ENCODE measurements at regions not wholly inside any gene's neighbourhood (a gene's known extent, or its start where the extent isn't known, plus 50 kb on each side); places are given as distances from the start of the nearest gene placed in this dataset.
A peak's percentile ranks its signal among the peaks of the same experiment; 100 is the strongest.
"Not testable (repeated sequence)": the region's sequence is repeated elsewhere in the genome, so short reads cannot be mapped to it uniquely, and the experiment has no call there.

DNA sequence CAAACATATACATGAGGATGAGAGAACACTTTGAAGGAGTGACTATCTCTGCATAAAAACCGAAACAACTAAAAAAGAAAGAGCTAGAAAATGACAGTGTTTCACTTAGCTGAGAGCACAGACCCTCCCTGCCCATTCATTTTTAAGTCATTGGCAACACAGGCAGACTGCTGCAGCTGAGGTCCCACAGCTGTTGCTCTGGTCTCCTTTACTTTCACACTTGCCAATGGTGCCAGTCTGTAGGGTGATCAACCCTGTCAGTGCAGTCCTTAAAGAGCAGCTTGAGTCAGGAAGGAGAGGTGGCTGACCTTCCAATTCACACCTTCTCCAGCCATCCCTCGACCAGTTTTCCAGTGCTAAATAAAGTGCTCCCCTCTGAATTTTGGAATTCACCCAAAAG is 508.3 kb upstream of the CCNG1 start:
- H3K4me3 Mint-ChIP-seq = no peak overlapping the region
- no peak overlapping the region for H3K27ac ChIP-seq (ENCODE audit: insufficient read depth, low read length, poor library complexity, severe bottlenecking)
- H3K27me3 Mint-ChIP-seq = no peaks in the 10 kb centered on the region
- no peak for DNase-seq
- H3K4me3 ChIP-seq (ENCODE audit: low read depth, low read length) = no peak overlapping the region
- H3K27me3 ChIP-seq (ENCODE audit: control insufficient read depth, insufficient read depth, low read length) = no peaks in the 10 kb centered on the region
- H3K9me3 Mint-ChIP-seq = peaks cover 0 to 43% (median 6%) of the 10 kb centered on the region in 7 donors
- no peaks in the 10 kb centered on the region for H3K4me1 ChIP-seq (ENCODE audit: control insufficient read depth, insufficient read depth, low read length, poor library complexity, severe bottlenecking)
- H3K9me3 ChIP-seq (ENCODE audit: control insufficient read depth in 2 of 2, low read length in 2 of 2) = peaks cover 0 to 7% of the 10 kb centered on the region in 2 experiments
- H3K27ac Mint-ChIP-seq = no peak overlapping the region
- no peaks in the 10 kb centered on the region for H3K36me3 Mint-ChIP-seq
- H3K4me1 Mint-ChIP-seq = no peaks in the 10 kb centered on the region
- no peak for ATAC-seq (ENCODE audit: low read depth in 2 of 2)
- H3K36me3 ChIP-seq (ENCODE audit: control insufficient read depth, insufficient read depth, low read length) = no peaks in the 10 kb centered on the region

DNA sequence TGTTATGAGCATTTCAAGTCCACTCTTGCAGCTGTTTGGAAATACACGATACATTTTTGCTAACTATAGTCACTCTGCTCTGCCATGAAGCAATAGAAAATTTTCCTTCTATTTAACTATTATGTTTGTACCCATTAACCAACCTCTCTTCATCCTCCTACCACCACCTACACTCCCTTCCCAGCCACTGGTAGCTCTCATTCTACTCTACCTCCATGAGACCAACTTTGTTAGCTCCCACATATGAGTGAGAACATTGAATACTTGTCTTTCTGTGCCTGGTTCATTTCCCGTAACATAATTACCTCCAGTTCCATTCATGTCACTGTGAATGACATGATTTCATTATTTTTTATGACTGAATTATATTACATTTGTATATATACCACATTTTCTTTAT is 505.9 kb upstream of the CCNG1 start:
- no peak for ATAC-seq (ENCODE audit: low read depth in 2 of 2)
- Mint-ChIP-seq H3K27ac (no peak overlapping the region), H3K4me3 (no peak overlapping the region), H3K36me3 (no peaks in the 10 kb centered on the region), H3K27me3 (no peaks in the 10 kb centered on the region), H3K4me1 (no peaks in the 10 kb centered on the region), H3K9me3 (peaks cover 4 to 53% (median 10%) of the 10 kb centered on the region in 7 donors)
- H3K4me1 ChIP-seq (ENCODE audit: control insufficient read depth, insufficient read depth, low read length, poor library complexity, severe bottlenecking) = no peaks in the 10 kb centered on the region
- H3K27ac ChIP-seq (ENCODE audit: insufficient read depth, low read length, poor library complexity, severe bottlenecking) = no peak overlapping the region
- no peak for DNase-seq
- no peak overlapping the region for H3K4me3 ChIP-seq (ENCODE audit: low read depth, low read length)
- no peaks in the 10 kb centered on the region for H3K36me3 ChIP-seq (ENCODE audit: control insufficient read depth, insufficient read depth, low read length)
- peaks cover 0 to 17% of the 10 kb centered on the region in 2 experiments for H3K9me3 ChIP-seq (ENCODE audit: control insufficient read depth in 2 of 2, low read length in 2 of 2)
- no peaks in the 10 kb centered on the region for H3K27me3 ChIP-seq (ENCODE audit: control insufficient read depth, insufficient read depth, low read length)

DNA sequence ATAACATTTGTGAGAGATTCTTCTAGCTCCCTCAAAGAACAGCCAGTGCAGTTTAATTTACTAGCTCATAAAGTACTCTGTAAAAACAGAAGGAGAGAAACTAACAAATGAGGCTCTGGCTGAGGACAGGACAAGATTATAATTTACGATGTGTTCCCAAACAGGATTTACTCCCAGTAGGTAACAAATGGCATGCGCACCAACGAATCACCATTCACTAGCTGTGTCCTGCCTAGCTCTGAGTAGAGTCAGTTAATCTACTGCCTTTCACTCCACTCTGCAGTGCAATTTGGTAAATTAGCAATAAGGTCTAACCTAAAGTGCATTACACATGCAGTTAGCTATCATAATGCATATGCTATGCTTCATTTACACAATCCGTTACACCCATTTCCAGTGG is 497.4 kb upstream of the CCNG1 start:
- no peaks in the 10 kb centered on the region for H3K36me3 ChIP-seq (ENCODE audit: control insufficient read depth, insufficient read depth, low read length)
- Mint-ChIP-seq H3K9me3 (peaks cover under 1 to 19% (median 5%) of the 10 kb centered on the region in 7 donors), H3K4me1 (no peaks in the 10 kb centered on the region), H3K27ac (no peak overlapping the region), H3K27me3 (no peaks in the 10 kb centered on the region), H3K36me3 (no peaks in the 10 kb centered on the region), H3K4me3 (no peak overlapping the region)
- ATAC-seq (ENCODE audit: low read depth in 2 of 2) = no peak
- H3K4me3 ChIP-seq (ENCODE audit: low read depth, low read length) = no peak overlapping the region
- H3K4me1 ChIP-seq (ENCODE audit: control insufficient read depth, insufficient read depth, low read length, poor library complexity, severe bottlenecking) = no peaks in the 10 kb centered on the region
- H3K27me3 ChIP-seq (ENCODE audit: control insufficient read depth, insufficient read depth, low read length) = no peaks in the 10 kb centered on the region
- no peak overlapping the region for H3K27ac ChIP-seq (ENCODE audit: insufficient read depth, low read length, poor library complexity, severe bottlenecking)
- peaks cover 0 to 6% of the 10 kb centered on the region in 2 experiments for H3K9me3 ChIP-seq (ENCODE audit: control insufficient read depth in 2 of 2, low read length in 2 of 2)
- no peak for DNase-seq

DNA sequence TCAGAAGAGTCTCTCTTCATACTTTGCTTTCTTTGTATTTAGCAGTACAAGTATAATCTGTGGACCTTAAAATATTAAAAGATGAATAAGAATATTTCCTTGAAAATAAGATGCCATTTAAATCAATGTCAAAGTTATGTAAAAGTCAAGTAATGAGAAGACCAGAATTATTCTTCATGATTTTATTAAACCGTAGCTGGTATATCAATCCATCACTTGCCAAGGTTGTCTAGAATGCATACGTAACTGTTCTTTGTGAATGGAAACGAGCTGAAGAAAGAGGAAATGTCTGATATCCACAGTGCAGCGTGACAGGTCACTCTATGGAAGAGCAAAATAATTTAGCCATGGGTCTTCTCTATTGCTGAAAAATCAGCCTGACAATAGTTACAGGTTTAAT is 488.7 kb upstream of the CCNG1 start:
- DNase-seq (no peak), ATAC-seq (ENCODE audit: low read depth in 2 of 2) (no peak)
- H3K4me1 Mint-ChIP-seq = no peaks in the 10 kb centered on the region
- H3K27ac Mint-ChIP-seq = no peak overlapping the region
- Histone ChIP-seq H3K9me3 (ENCODE audit: control insufficient read depth in 2 of 2, low read length in 2 of 2) (no peaks in the 10 kb centered on the region), H3K4me1 (ENCODE audit: control insufficient read depth, insufficient read depth, low read length, poor library complexity, severe bottlenecking) (no peaks in the 10 kb centered on the region), H3K27me3 (ENCODE audit: control insufficient read depth, insufficient read depth, low read length) (no peaks in the 10 kb centered on the region), H3K27ac (ENCODE audit: insufficient read depth, low read length, poor library complexity, severe bottlenecking) (no peak overlapping the region), H3K4me3 (ENCODE audit: low read depth, low read length) (no peak overlapping the region), H3K36me3 (ENCODE audit: control insufficient read depth, insufficient read depth, low read length) (no peaks in the 10 kb centered on the region)
- H3K4me3 Mint-ChIP-seq = no peak overlapping the region
- no peaks in the 10 kb centered on the region for H3K36me3 Mint-ChIP-seq
- H3K27me3 Mint-ChIP-seq = no peaks in the 10 kb centered on the region
- H3K9me3 Mint-ChIP-seq = peaks cover 0 to 17% (median 2%) of the 10 kb centered on the region in 7 donors

DNA sequence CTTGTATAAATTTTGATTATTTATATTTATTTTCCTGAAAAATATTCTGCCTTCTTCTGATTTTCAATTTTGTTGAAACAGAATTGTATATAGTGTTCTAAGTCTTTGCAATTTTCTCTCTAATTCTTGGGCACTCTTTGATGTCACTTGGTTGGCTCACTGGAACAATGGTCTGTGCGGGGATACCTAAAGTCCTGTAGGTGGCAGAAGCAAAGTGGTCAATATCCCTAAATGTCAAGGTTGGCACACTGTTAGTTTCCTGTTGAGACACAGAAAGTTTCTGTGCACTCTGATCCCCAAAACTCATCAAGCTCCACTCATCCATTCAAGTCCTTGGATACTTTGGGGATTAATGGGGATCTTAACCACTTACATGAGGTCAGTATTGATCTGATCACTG is 480.8 kb upstream of the CCNG1 start:
- Histone ChIP-seq H3K4me3 (ENCODE audit: low read depth, low read length) (no peak overlapping the region), H3K27me3 (ENCODE audit: control insufficient read depth, insufficient read depth, low read length) (no peaks in the 10 kb centered on the region), H3K9me3 (ENCODE audit: control insufficient read depth in 2 of 2, low read length in 2 of 2) (no peaks in the 10 kb centered on the region), H3K4me1 (ENCODE audit: control insufficient read depth, insufficient read depth, low read length, poor library complexity, severe bottlenecking) (no peaks in the 10 kb centered on the region), H3K27ac (ENCODE audit: insufficient read depth, low read length, poor library complexity, severe bottlenecking) (no peak overlapping the region), H3K36me3 (ENCODE audit: control insufficient read depth, insufficient read depth, low read length) (no peaks in the 10 kb centered on the region)
- ATAC-seq (ENCODE audit: low read depth in 2 of 2) (no peak), DNase-seq (no peak)
- Mint-ChIP-seq H3K9me3 (peaks cover 0 to 17% (median 3%) of the 10 kb centered on the region in 7 donors), H3K27me3 (no peaks in the 10 kb centered on the region), H3K4me1 (no peaks in the 10 kb centered on the region), H3K27ac (peak overlapping the region in 1 of 3 donors; percentile 50), H3K36me3 (no peaks in the 10 kb centered on the region), H3K4me3 (no peak overlapping the region)

DNA sequence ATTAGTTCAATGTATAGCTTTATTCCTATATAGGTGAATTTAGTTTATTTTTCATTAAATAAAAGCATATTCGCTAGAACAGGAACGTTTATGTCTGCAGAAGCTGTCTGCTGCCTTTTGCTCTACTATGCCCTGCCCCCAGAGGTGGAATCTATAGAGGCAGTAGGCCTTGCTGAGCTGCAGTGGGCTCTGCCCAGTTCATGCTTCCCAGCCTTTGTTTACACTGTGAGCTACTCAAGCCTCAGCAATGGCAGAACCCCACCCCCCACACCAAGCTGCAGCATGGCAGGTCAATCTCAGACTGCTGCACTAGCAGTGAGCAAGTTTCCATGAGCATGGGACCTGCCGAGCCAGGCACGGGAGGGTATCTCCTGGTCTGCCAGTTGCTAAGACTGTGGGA is 473.3 kb upstream of the CCNG1 start:
- not testable (repeated sequence) for DNase-seq; H3K4me1 ChIP-seq (ENCODE audit: control insufficient read depth, insufficient read depth, low read length, poor library complexity, severe bottlenecking); H3K4me3 Mint-ChIP-seq; H3K27me3 ChIP-seq (ENCODE audit: control insufficient read depth, insufficient read depth, low read length); H3K36me3 Mint-ChIP-seq; ATAC-seq (ENCODE audit: low read depth in 2 of 2); H3K9me3 ChIP-seq (ENCODE audit: control insufficient read depth in 2 of 2, low read length in 2 of 2); H3K27ac ChIP-seq (ENCODE audit: insufficient read depth, low read length, poor library complexity, severe bottlenecking); H3K4me1 Mint-ChIP-seq; H3K4me3 ChIP-seq (ENCODE audit: low read depth, low read length); H3K27me3 Mint-ChIP-seq; H3K27ac Mint-ChIP-seq; H3K36me3 ChIP-seq (ENCODE audit: control insufficient read depth, insufficient read depth, low read length)
- H3K9me3 Mint-ChIP-seq = peaks cover 0 to 20% (median 7%) of the 10 kb centered on the region in 7 donors

DNA sequence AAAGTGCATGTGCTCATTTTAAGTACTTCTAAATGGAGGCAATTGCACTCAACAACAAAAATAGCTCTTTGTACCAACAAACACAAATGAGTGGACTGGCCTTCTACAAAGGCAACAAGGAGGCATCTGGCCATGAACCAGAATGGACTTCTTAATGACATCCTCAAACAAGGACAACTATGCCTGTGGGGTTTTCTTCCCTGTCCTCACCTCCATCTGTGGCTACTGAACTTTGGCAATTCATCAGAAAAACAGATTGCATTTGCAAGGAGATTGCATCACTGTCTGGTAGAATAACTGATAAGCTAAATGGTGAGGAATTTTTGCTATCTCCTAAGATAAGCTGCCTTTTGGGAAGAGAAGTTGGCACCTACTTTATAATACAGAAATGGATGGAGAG is 447.3 kb upstream of the CCNG1 start:
- no peak for DNase-seq
- H3K36me3 ChIP-seq (ENCODE audit: control insufficient read depth, insufficient read depth, low read length) = no peaks in the 10 kb centered on the region
- H3K27me3 ChIP-seq (ENCODE audit: control insufficient read depth, insufficient read depth, low read length) = no peaks in the 10 kb centered on the region
- no peaks in the 10 kb centered on the region for H3K36me3 Mint-ChIP-seq
- H3K27ac ChIP-seq (ENCODE audit: insufficient read depth, low read length, poor library complexity, severe bottlenecking) = no peak overlapping the region
- H3K9me3 ChIP-seq (ENCODE audit: control insufficient read depth in 2 of 2, low read length in 2 of 2) = no peaks in the 10 kb centered on the region
- no peak overlapping the region for H3K4me3 ChIP-seq (ENCODE audit: low read depth, low read length)
- H3K4me1 ChIP-seq (ENCODE audit: control insufficient read depth, insufficient read depth, low read length, poor library complexity, severe bottlenecking) = no peaks in the 10 kb centered on the region
- no peaks in the 10 kb centered on the region for H3K4me1 Mint-ChIP-seq
- no peak for ATAC-seq (ENCODE audit: low read depth in 2 of 2)
- H3K9me3 Mint-ChIP-seq = peaks cover 5 to 14% (median 9%) of the 10 kb centered on the region in 7 donors
- H3K4me3 Mint-ChIP-seq = no peak overlapping the region
- H3K27ac Mint-ChIP-seq = no peak overlapping the region
- H3K27me3 Mint-ChIP-seq = no peaks in the 10 kb centered on the region

DNA sequence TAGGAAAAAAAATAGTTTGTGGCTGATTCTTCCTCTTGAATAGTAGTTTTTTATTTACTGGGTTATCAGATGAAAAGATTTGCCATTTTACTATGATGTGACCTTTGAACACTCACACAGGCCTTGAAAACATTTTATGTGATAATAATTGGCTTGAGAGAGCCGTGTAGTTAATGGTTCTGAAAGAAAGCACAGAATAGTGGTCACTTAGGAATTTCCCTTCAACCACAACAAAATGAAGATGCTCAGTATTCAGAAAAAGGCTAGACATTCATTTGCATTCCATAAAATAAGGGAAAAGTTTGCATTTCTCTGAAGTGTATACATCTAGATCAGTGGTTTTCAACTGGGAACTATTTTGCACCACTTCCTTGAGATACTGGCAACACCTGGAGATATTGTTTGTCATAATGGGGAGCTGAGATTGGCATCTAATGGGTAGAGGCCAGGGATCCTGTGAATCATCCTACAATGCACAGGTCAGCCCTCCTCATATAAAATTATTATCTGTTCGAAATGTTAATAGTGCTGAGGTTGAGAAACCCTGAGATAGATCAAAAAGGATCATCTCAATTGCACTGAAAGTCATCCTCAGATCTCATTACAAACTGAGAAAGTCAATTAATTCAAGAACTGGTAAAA is 446.4 kb upstream of the CCNG1 start:
- Histone ChIP-seq H3K9me3 (ENCODE audit: control insufficient read depth in 2 of 2, low read length in 2 of 2) (no peaks in the 10 kb centered on the region), H3K4me1 (ENCODE audit: control insufficient read depth, insufficient read depth, low read length, poor library complexity, severe bottlenecking) (no peaks in the 10 kb centered on the region), H3K27ac (ENCODE audit: insufficient read depth, low read length, poor library complexity, severe bottlenecking) (no peak overlapping the region), H3K4me3 (ENCODE audit: low read depth, low read length) (no peak overlapping the region), H3K27me3 (ENCODE audit: control insufficient read depth, insufficient read depth, low read length) (no peaks in the 10 kb centered on the region), H3K36me3 (ENCODE audit: control insufficient read depth, insufficient read depth, low read length) (no peaks in the 10 kb centered on the region)
- Mint-ChIP-seq H3K4me3 (no peak overlapping the region), H3K4me1 (no peaks in the 10 kb centered on the region), H3K36me3 (no peaks in the 10 kb centered on the region), H3K27ac (no peak overlapping the region), H3K9me3 (peaks cover 3 to 14% (median 9%) of the 10 kb centered on the region in 7 donors), H3K27me3 (no peaks in the 10 kb centered on the region)
- DNase-seq (no peak), ATAC-seq (ENCODE audit: low read depth in 2 of 2) (no peak)

All from CD4-positive, CD25-positive, alpha-beta regulatory T cell (primary cell).